ENCODE measurements at regions not wholly inside any gene's neighbourhood (a gene's known extent, or its start where the extent isn't known, plus 50 kb on each side); places are given as distances from the start of the nearest gene placed in this dataset.

DNA sequence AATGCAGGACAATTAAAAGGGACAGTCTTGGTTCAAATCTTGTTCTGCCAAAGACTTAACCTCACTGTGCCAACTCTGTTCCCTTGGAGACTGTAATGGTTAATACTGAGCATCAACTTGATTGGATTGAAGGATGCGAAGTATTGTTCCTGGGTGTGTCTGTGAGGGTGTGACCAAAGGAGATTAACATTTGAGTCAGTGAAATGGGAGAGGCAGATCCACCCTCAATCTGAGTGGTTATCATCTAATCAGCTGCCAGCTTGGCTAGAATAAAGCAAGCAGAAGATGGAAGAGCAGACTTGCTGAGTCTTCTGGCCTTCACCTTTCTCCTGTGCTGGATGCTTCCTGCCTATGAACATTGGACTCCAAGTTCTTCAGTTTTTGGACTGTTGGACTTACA is 474.4 kb downstream of the CD83 start:
- TF ChIP-seq, protein P1, sequence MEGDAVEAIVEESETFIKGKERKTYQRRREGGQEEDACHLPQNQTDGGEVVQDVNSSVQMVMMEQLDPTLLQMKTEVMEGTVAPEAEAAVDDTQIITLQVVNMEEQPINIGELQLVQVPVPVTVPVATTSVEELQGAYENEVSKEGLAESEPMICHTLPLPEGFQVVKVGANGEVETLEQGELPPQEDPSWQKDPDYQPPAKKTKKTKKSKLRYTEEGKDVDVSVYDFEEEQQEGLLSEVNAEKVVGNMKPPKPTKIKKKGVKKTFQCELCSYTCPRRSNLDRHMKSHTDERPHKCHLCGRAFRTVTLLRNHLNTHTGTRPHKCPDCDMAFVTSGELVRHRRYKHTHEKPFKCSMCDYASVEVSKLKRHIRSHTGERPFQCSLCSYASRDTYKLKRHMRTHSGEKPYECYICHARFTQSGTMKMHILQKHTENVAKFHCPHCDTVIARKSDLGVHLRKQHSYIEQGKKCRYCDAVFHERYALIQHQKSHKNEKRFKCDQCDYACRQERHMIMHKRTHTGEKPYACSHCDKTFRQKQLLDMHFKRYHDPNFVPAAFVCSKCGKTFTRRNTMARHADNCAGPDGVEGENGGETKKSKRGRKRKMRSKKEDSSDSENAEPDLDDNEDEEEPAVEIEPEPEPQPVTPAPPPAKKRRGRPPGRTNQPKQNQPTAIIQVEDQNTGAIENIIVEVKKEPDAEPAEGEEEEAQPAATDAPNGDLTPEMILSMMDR (IDR thresholded peaks at IDR 0.05), result no peak
- TF ChIP-seq EP300 (IDR thresholded peaks at IDR 0.05), result no peak
- TF ChIP-seq POLR2A (IDR thresholded peaks at IDR 0.05), result no peak
- no peak for TF ChIP-seq POLR2AphosphoS5 (IDR thresholded peaks at IDR 0.05)

Data from sigmoid colon (tissue), 4 donors.